ENCODE measurements at regions not wholly inside any gene's neighbourhood (a gene's known extent, or its start where the extent isn't known, plus 50 kb on each side); places are given as distances from the start of the nearest gene placed in this dataset.
A peak's percentile ranks its signal among the peaks of the same experiment; 100 is the strongest.
"Not testable (repeated sequence)": the region's sequence is repeated elsewhere in the genome, so short reads cannot be mapped to it uniquely, and the experiment has no call there.

- not testable (repeated sequence) for DNase-seq (ENCODE audit: low read depth)
These were observed 103.8 kb upstream of the LRPAP1 start for GRCh38 chr4:3636020-3636419.

GRCh38 chr4:3634894-3635820 lies 102.9 kb upstream of the LRPAP1 start:
- no peak for DNase-seq (ENCODE audit: low read depth)

GRCh38 chr4:3634281-3634857 lies 102.1 kb upstream of the LRPAP1 start:
- no peak for DNase-seq (ENCODE audit: low read depth)

- not testable (repeated sequence) for DNase-seq (ENCODE audit: low read depth)
These were observed 101.1 kb upstream of the LRPAP1 start for GRCh38 chr4:3633277-3633676.

- DNase-seq (ENCODE audit: low read depth): not testable (repeated sequence)
These were observed 100.6 kb upstream of the LRPAP1 start for GRCh38 chr4:3632794-3633193.

- DNase-seq (ENCODE audit: low read depth): not testable (repeated sequence)
These were observed 99.5 kb upstream of the LRPAP1 start for GRCh38 chr4:3631544-3632266.

- DNase-seq (ENCODE audit: low read depth): no peak
These were observed 98.6 kb upstream of the LRPAP1 start for GRCh38 chr4:3630598-3631543.

- DNase-seq (ENCODE audit: low read depth): no peak
These were observed 97.9 kb upstream of the LRPAP1 start for GRCh38 chr4:3630136-3630597.

- no peak for DNase-seq (ENCODE audit: low read depth)
These were observed 97.4 kb upstream of the LRPAP1 start for GRCh38 chr4:3629665-3630064.

GRCh38 chr4:3629176-3629575 lies 97.0 kb upstream of the LRPAP1 start:
- not testable (repeated sequence) for DNase-seq (ENCODE audit: low read depth)

GRCh38 chr4:3628868-3629175 lies 96.6 kb upstream of the LRPAP1 start:
- DNase-seq (ENCODE audit: low read depth): no peak

- DNase-seq (ENCODE audit: low read depth): not testable (repeated sequence)
These were observed 96.0 kb upstream of the LRPAP1 start for GRCh38 chr4:3627967-3628867.

GRCh38 chr4:3627456-3627855 lies 95.2 kb upstream of the LRPAP1 start:
- not testable (repeated sequence) for DNase-seq (ENCODE audit: low read depth)

GRCh38 chr4:3626131-3626884 lies 94.1 kb upstream of the LRPAP1 start:
- not testable (repeated sequence) for DNase-seq (ENCODE audit: low read depth)

- not testable (repeated sequence) for DNase-seq (ENCODE audit: low read depth)
These were observed 93.2 kb upstream of the LRPAP1 start for GRCh38 chr4:3625286-3625875.

- DNase-seq (ENCODE audit: low read depth): peak; percentile 14
These were observed 91.6 kb upstream of the LRPAP1 start for GRCh38 chr4:3623809-3624329.

GRCh38 chr4:3623106-3623505 lies 90.9 kb upstream of the LRPAP1 start:
- DNase-seq (ENCODE audit: low read depth): no peak

GRCh38 chr4:3620365-3620764 lies 88.1 kb upstream of the LRPAP1 start:
- DNase-seq (ENCODE audit: low read depth): not testable (repeated sequence)

Measured in myocyte (in vitro differentiated cells).